OCI-LY1 (cell line): ENCODE measurements at regions not wholly inside any gene's neighbourhood (a gene's known extent, or its start where the extent isn't known, plus 50 kb on each side); places are given as distances from the start of the nearest gene placed in this dataset.

Source experiments
- EZH2 ChIP-seq: fragments of 200-600 bp; sonication (generic), shearing (Covaris generic); IDR thresholded peaks from 2 replicates; pipeline ENCODE4 v1.8.0; 2017; ENCODE audit warnings: borderline replicate concordance, mixed run types, mild to moderate bottlenecking, antibody characterized with exemption, low read length, moderate library complexity, mixed read lengths
- TF ChIP-seq, protein P1 (sequence below): fragments of 200-600 bp; sonication (generic), shearing (Covaris generic); IDR thresholded peaks from 2 replicates; pipeline ENCODE4 v1.5.1; 2017; ENCODE audit warnings: mild to moderate bottlenecking, antibody characterized with exemption, low read length, moderate library complexity, mixed read lengths

DNA sequence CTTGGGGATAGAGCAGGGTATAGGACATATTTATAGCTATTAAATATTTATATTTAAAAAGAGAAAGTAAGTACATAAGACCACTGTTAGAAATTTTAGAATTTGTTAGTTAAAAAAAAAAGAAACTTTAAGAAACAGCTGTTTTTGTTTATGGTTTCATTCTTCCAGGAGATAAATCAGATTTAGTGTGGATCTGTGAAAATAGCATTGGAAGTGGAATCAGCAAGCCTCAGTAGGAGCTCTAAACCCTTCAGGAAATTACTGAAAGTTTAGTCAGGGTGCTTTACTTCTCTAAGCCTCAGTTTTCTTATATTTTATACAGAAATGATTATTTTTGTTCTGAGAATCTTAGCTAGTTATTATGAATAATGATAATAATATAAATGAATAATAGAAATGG lies 316.0 kb upstream of the NOVA1 start:
- TF ChIP-seq, protein P1, sequence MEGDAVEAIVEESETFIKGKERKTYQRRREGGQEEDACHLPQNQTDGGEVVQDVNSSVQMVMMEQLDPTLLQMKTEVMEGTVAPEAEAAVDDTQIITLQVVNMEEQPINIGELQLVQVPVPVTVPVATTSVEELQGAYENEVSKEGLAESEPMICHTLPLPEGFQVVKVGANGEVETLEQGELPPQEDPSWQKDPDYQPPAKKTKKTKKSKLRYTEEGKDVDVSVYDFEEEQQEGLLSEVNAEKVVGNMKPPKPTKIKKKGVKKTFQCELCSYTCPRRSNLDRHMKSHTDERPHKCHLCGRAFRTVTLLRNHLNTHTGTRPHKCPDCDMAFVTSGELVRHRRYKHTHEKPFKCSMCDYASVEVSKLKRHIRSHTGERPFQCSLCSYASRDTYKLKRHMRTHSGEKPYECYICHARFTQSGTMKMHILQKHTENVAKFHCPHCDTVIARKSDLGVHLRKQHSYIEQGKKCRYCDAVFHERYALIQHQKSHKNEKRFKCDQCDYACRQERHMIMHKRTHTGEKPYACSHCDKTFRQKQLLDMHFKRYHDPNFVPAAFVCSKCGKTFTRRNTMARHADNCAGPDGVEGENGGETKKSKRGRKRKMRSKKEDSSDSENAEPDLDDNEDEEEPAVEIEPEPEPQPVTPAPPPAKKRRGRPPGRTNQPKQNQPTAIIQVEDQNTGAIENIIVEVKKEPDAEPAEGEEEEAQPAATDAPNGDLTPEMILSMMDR: no peak
- no peak for TF ChIP-seq EZH2
